ENCODE measurements at regions not wholly inside any gene's neighbourhood (a gene's known extent, or its start where the extent isn't known, plus 50 kb on each side); places are given as distances from the start of the nearest gene placed in this dataset.

DNA sequence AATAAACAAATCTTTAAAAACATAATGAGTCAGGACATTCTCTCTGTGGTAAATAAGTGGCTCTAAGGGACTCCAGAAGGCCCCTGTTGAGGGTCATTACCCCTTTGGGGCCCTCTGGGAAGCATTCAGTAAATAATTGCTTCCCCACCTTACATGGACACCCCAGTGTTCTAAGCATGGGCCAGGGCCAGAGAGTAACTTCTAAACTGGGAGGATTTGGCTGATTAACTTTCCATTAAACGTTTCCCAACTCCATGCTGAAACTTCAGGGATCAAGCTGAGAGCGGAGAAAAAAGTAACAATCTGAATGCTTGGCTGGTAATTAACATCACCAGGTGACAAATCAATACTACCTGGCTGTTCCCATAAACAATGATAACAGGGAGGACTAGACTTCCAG lies 783.9 kb upstream of the LRRC4C start:
- no peak overlapping the region for H3K4me3 Mint-ChIP-seq (ENCODE audit: unreplicated experiment)
- TF ChIP-seq, protein P1, sequence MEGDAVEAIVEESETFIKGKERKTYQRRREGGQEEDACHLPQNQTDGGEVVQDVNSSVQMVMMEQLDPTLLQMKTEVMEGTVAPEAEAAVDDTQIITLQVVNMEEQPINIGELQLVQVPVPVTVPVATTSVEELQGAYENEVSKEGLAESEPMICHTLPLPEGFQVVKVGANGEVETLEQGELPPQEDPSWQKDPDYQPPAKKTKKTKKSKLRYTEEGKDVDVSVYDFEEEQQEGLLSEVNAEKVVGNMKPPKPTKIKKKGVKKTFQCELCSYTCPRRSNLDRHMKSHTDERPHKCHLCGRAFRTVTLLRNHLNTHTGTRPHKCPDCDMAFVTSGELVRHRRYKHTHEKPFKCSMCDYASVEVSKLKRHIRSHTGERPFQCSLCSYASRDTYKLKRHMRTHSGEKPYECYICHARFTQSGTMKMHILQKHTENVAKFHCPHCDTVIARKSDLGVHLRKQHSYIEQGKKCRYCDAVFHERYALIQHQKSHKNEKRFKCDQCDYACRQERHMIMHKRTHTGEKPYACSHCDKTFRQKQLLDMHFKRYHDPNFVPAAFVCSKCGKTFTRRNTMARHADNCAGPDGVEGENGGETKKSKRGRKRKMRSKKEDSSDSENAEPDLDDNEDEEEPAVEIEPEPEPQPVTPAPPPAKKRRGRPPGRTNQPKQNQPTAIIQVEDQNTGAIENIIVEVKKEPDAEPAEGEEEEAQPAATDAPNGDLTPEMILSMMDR (IDR thresholded peaks at IDR 0.05; ENCODE audit: unreplicated experiment), result no peak
- H3K27me3 Mint-ChIP-seq (ENCODE audit: unreplicated experiment), result peaks cover 3% of the 10 kb centered on the region
- no peaks in the 10 kb centered on the region for H3K4me1 Mint-ChIP-seq (ENCODE audit: unreplicated experiment)
- DNase-seq (ENCODE audit: low spot score), result no peak
- H3K36me3 Mint-ChIP-seq (ENCODE audit: low read depth, unreplicated experiment), result no peaks in the 10 kb centered on the region
- no peak overlapping the region for H3K27ac Mint-ChIP-seq (ENCODE audit: unreplicated experiment)
- H3K9me3 Mint-ChIP-seq (ENCODE audit: unreplicated experiment), result peaks cover 7% of the 10 kb centered on the region

DNA sequence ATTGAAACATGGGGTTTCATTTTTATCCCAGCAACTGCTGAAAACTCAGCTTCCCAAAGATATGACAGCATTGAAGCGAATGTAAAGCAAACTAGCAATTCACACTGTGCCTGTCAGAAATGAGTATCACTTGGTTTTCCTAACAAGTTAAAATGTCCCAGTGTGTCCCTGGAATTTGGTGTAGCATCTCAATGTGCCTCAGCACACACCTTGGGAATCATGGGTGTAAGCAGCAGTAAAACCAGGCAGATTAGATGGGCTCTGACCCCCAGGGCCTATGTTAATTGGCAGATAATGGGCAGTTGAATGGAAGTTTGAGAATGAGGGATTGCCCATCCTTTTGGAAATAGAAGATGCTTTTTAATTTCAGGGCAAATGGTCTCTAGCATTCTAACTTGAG lies 784.9 kb upstream of the LRRC4C start:
- no peak overlapping the region for H3K4me3 Mint-ChIP-seq (ENCODE audit: unreplicated experiment)
- H3K4me1 Mint-ChIP-seq (ENCODE audit: unreplicated experiment), result no peaks in the 10 kb centered on the region
- no peak overlapping the region for H3K27ac Mint-ChIP-seq (ENCODE audit: unreplicated experiment)
- H3K27me3 Mint-ChIP-seq (ENCODE audit: unreplicated experiment), result peaks cover 1% of the 10 kb centered on the region
- DNase-seq (ENCODE audit: low spot score), result no peak
- H3K36me3 Mint-ChIP-seq (ENCODE audit: low read depth, unreplicated experiment), result no peaks in the 10 kb centered on the region
- TF ChIP-seq, protein P1 (IDR thresholded peaks at IDR 0.05; ENCODE audit: unreplicated experiment), result no peak
- H3K9me3 Mint-ChIP-seq (ENCODE audit: unreplicated experiment), result peaks cover 3% of the 10 kb centered on the region

DNA sequence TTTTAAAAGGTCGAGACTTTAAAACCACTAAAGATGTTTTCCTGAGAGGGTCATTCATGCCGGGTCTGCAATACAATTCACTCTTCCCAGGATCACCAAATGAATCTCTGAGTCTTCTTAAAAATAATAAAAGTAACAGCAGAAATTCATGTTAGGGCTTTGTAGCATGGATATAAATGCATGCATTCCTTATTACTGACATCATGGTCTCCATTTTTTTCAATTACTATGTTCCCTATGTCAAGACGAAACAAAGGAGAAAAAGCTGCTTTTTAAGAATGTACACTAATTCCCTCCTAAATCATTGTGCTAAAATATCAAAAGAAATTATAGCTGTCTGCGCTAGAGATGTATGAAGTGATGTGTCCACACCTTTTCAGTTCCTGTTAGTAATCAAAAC lies 789.9 kb upstream of the LRRC4C start:
- no peak for DNase-seq (ENCODE audit: low spot score)
- Mint-ChIP-seq H3K27ac (ENCODE audit: unreplicated experiment) (no peak overlapping the region), H3K4me3 (ENCODE audit: unreplicated experiment) (no peak overlapping the region), H3K9me3 (ENCODE audit: unreplicated experiment) (peaks cover 3% of the 10 kb centered on the region), H3K4me1 (ENCODE audit: unreplicated experiment) (no peaks in the 10 kb centered on the region), H3K36me3 (ENCODE audit: low read depth, unreplicated experiment) (no peaks in the 10 kb centered on the region), H3K27me3 (ENCODE audit: unreplicated experiment) (peaks cover 1% of the 10 kb centered on the region)
- TF ChIP-seq, protein P1 (IDR thresholded peaks at IDR 0.05; ENCODE audit: unreplicated experiment), result no peak

- no peaks in the 10 kb centered on the region for H3K36me3 Mint-ChIP-seq (ENCODE audit: low read depth, unreplicated experiment)
- H3K9me3 Mint-ChIP-seq (ENCODE audit: unreplicated experiment), result peaks cover under 1% of the 10 kb centered on the region
- DNase-seq (ENCODE audit: low spot score), result no peak
- TF ChIP-seq, protein P1 (IDR thresholded peaks at IDR 0.05; ENCODE audit: unreplicated experiment), result no peak
- no peak overlapping the region for H3K27ac Mint-ChIP-seq (ENCODE audit: unreplicated experiment)
- no peak overlapping the region for H3K4me3 Mint-ChIP-seq (ENCODE audit: unreplicated experiment)
- peaks cover 1% of the 10 kb centered on the region for H3K27me3 Mint-ChIP-seq (ENCODE audit: unreplicated experiment)
- H3K4me1 Mint-ChIP-seq (ENCODE audit: unreplicated experiment), result no peaks in the 10 kb centered on the region
Measured at GRCh38 chr11:42249956-42250355, 790.5 kb upstream of the LRRC4C start.

DNA sequence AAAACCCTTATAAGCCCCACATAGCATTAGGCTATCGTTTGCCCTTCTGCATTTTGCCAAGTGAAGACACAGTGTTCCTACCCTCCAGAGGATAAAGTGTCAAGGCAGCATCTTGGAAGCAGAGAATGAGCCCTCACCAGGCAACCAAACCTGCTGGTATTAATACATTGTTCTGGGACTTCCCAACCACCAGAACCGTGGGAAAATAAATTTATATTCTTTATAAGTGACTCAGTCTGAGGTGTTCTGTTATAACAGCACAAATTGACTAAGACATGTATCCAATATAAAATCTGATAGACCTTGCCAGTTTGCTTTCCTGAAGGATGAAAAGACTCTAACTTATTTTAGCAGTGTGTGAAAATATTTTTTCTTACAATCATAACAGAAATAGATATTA lies 792.5 kb upstream of the LRRC4C start:
- no peaks in the 10 kb centered on the region for H3K36me3 Mint-ChIP-seq (ENCODE audit: low read depth, unreplicated experiment)
- H3K4me1 Mint-ChIP-seq (ENCODE audit: unreplicated experiment), result no peaks in the 10 kb centered on the region
- TF ChIP-seq, protein P1 (IDR thresholded peaks at IDR 0.05; ENCODE audit: unreplicated experiment), result no peak
- DNase-seq (ENCODE audit: low spot score), result no peak
- H3K27ac Mint-ChIP-seq (ENCODE audit: unreplicated experiment), result no peak overlapping the region
- H3K9me3 Mint-ChIP-seq (ENCODE audit: unreplicated experiment), result no peaks in the 10 kb centered on the region
- H3K27me3 Mint-ChIP-seq (ENCODE audit: unreplicated experiment), result peaks cover 1% of the 10 kb centered on the region
- H3K4me3 Mint-ChIP-seq (ENCODE audit: unreplicated experiment), result no peak overlapping the region
